ENCODE measurements at regions not wholly inside any gene's neighbourhood (a gene's known extent, or its start where the extent isn't known, plus 50 kb on each side); places are given as distances from the start of the nearest gene placed in this dataset.
A peak's percentile ranks its signal among the peaks of the same experiment; 100 is the strongest.

DNA sequence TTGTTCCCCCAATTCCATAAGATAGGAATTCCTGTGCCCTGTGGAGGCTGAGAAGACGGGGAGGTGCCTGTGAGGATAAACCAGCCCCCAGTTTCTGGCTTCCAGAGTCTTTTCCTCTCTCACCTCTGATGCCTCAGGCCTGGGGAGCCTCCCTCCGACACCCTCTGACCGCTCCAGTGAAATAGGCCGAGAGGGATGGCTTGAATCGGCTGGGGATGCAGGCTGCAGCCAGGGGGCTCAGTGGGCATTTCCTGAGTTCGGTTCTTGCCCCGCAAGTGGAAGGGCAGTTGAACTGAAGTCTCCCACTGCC, 339.4 kb downstream of the SEC14L1 start:
- H3K4me1 ChIP-seq (ENCODE audit: control insufficient read depth in 1 of 2, extremely low read depth in 1 of 2, insufficient read depth in 2 of 2, low read length in 2 of 2), result peaks cover 22 to 91% of the 10 kb centered on the region in 2 experiments
- H3K4me1 Mint-ChIP-seq, result peaks cover 46 to 63% (median 60%) of the 10 kb centered on the region in 3 donors

DNA sequence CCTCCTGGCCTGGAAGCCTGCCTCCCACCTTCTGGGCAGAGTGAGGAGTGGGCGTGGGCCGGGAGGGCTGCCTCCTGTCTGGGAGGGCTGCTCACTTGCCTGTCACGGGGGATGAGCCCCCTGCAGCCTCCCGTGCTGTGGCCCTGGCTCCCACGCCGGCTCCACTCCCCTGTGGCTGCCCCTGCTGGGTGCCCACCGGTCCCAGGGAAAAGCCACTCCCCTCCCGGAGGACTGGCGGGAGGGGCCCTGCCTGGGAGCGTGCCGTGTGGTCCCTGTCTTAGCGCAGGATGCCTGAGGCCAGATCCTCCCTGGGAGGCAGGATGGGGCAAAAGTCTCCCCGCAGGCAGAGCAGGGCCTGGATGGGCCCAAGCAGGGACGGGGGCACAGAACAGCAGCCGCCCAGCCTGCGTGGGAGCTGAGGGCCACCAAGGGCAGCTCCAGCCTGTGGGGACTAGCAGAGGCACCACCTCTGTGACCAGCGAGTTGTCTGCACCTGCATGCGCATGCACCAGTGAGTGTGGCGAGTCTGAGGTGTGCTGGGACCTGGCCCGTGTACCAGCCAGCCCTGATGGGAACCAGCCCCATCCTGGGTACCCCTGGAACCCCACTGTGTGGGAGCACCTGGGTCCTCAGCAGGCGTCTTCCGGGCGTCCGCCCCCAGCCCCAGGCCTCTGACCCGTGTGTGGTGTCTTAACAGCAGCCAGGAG, 339.9 kb downstream of the SEC14L1 start:
- H3K27ac ChIP-seq (ENCODE audit: low read length), result no peak overlapping the region
- no peak overlapping the region for H3K27ac Mint-ChIP-seq
- POLR2A ChIA-PET, result no interaction called here
- H3K36me3 ChIP-seq (ENCODE audit: control insufficient read depth in 2 of 2, extremely low read depth in 1 of 2, insufficient read depth in 1 of 2, low read length in 1 of 2), result peaks cover 20 to 67% of the 10 kb centered on the region in 2 donors
- no peak overlapping the region for H3K4me3 ChIP-seq (ENCODE audit: control insufficient read depth in 1 of 2, extremely low read depth in 1 of 2, low read length in 1 of 2)
- no peaks in the 10 kb centered on the region for H3K27me3 ChIP-seq (replicated peaks in 1 of 2; ENCODE audit: control insufficient read depth in 2 of 2, extremely low read depth in 1 of 2, insufficient read depth in 2 of 2, low read length in 1 of 2)
- ATAC-seq (replicated peaks in 1 of 4) (no peak), DNase-seq (no peak)
- H3K36me3 Mint-ChIP-seq, result peaks cover 31% of the 10 kb centered on the region
- peaks cover 18 to 89% of the 10 kb centered on the region in 2 experiments for H3K4me1 ChIP-seq (ENCODE audit: control insufficient read depth in 1 of 2, extremely low read depth in 1 of 2, insufficient read depth in 2 of 2, low read length in 2 of 2)
- no peaks in the 10 kb centered on the region for H3K9me3 Mint-ChIP-seq
- WGBS (ENCODE audit: insufficient coverage), result 80% methylated on average over 20 of the region's 25 CpGs
- peaks cover 40 to 57% (median 55%) of the 10 kb centered on the region in 3 donors for H3K4me1 Mint-ChIP-seq
- CTCF ChIA-PET, result no interaction called here
- H3K27me3 Mint-ChIP-seq, result no peaks in the 10 kb centered on the region
- H3K9me3 ChIP-seq, result no peaks in the 10 kb centered on the region
- H3K4me3 Mint-ChIP-seq, result no peak overlapping the region

More for the DNA sequence above, 339.4 kb downstream of the SEC14L1 start:
- H3K27ac Mint-ChIP-seq, result peak overlapping the region in 1 of 2 donors; percentile 77
- no peak for DNase-seq
- CTCF ChIA-PET, result no interaction called here
- no peak overlapping the region for H3K27ac ChIP-seq (ENCODE audit: low read length)
- no peaks in the 10 kb centered on the region for H3K9me3 ChIP-seq
- H3K27me3 Mint-ChIP-seq, result no peaks in the 10 kb centered on the region
- ATAC-seq (replicated peaks in 1 of 4), result no peak
- H3K4me3 Mint-ChIP-seq, result no peak overlapping the region
- POLR2A ChIA-PET, result no interaction called here
- WGBS (ENCODE audit: insufficient coverage), result 100% methylated on average over 3 of the region's 7 CpGs
- no peak overlapping the region for H3K4me3 ChIP-seq (ENCODE audit: control insufficient read depth in 1 of 2, extremely low read depth in 1 of 2, low read length in 1 of 2)
- H3K9me3 Mint-ChIP-seq, result no peaks in the 10 kb centered on the region
- H3K36me3 Mint-ChIP-seq, result peaks cover 34% of the 10 kb centered on the region
- H3K27me3 ChIP-seq (replicated peaks in 1 of 2; ENCODE audit: control insufficient read depth in 2 of 2, extremely low read depth in 1 of 2, insufficient read depth in 2 of 2, low read length in 1 of 2), result no peaks in the 10 kb centered on the region
- H3K36me3 ChIP-seq (ENCODE audit: control insufficient read depth in 2 of 2, extremely low read depth in 1 of 2, insufficient read depth in 1 of 2, low read length in 1 of 2), result peaks cover 20 to 65% of the 10 kb centered on the region in 2 donors

DNA sequence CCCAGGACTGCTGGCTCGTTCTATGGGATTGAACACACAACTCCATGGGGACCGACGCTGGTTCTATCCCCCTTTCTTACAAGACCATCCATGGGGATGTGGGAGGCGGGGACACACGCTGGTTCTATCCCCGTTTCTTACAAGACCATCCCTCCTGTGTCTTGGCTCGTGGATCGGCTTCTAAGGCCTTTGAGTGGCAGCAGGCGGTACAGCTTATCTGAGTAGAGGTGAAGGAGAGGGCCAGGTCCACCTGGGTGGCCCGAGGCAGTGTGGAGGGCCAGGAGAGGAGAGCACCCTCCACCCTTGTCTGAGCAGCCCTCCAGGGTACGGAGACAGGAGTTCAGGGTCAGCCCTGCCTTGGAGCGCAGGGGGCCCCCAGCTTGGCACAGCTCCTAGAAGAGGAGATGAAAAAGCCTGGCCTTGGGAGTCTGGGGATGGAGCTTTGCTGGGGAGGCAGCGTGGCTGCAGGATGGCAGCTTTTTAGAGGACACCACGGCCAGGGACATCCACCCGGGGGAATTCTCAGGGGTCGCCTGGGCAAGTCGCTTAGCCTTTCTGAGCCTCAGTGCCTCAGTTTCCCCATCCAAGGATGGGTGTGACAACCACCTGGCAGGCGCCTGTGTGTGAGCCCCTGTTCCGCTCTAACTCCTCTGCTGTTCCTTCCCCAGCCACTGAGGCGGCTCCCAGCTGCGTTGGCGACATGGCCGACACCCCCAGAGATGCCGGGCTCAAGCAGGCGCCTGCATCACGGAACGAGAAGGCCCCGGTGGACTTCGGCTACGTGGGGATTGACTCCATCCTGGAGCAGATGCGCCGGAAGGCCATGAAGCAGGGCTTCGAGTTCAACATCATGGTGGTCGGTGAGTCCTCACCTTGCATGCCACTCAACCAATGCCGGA, 341.0 kb downstream of the SEC14L1 start:
- ATAC-seq (replicated peaks in 1 of 4), result no peak
- ChIA-PET POLR2A (no interaction called here), CTCF (no interaction called here)
- Mint-ChIP-seq H3K36me3 (peaks cover 37% of the 10 kb centered on the region), H3K27me3 (no peaks in the 10 kb centered on the region), H3K9me3 (no peaks in the 10 kb centered on the region), H3K27ac (peak overlapping the region; percentile 74 to 81), H3K4me1 (peaks cover 39 to 49% (median 47%) of the 10 kb centered on the region in 3 donors), H3K4me3 (peak overlapping the region in 1 of 3 donors; percentile 7)
- H3K27ac ChIP-seq (ENCODE audit: low read length), result no peak overlapping the region
- whole genome bisulfite sequencing (ENCODE audit: insufficient coverage), result 98% methylated on average over 23 of the region's 35 CpGs
- H3K4me3 ChIP-seq (ENCODE audit: control insufficient read depth in 1 of 2, extremely low read depth in 1 of 2, low read length in 1 of 2), result no peak overlapping the region
- H3K4me1 ChIP-seq (ENCODE audit: control insufficient read depth in 1 of 2, extremely low read depth in 1 of 2, insufficient read depth in 2 of 2, low read length in 2 of 2), result peaks cover 11 to 89% of the 10 kb centered on the region in 2 experiments
- no peaks in the 10 kb centered on the region for H3K9me3 ChIP-seq
- H3K36me3 ChIP-seq (ENCODE audit: control insufficient read depth in 2 of 2, extremely low read depth in 1 of 2, insufficient read depth in 1 of 2, low read length in 1 of 2), result peaks cover 20 to 66% of the 10 kb centered on the region in 2 donors
- DNase-seq, result no peak
- H3K27me3 ChIP-seq (replicated peaks in 1 of 2; ENCODE audit: control insufficient read depth in 2 of 2, extremely low read depth in 1 of 2, insufficient read depth in 2 of 2, low read length in 1 of 2), result no peaks in the 10 kb centered on the region

DNA sequence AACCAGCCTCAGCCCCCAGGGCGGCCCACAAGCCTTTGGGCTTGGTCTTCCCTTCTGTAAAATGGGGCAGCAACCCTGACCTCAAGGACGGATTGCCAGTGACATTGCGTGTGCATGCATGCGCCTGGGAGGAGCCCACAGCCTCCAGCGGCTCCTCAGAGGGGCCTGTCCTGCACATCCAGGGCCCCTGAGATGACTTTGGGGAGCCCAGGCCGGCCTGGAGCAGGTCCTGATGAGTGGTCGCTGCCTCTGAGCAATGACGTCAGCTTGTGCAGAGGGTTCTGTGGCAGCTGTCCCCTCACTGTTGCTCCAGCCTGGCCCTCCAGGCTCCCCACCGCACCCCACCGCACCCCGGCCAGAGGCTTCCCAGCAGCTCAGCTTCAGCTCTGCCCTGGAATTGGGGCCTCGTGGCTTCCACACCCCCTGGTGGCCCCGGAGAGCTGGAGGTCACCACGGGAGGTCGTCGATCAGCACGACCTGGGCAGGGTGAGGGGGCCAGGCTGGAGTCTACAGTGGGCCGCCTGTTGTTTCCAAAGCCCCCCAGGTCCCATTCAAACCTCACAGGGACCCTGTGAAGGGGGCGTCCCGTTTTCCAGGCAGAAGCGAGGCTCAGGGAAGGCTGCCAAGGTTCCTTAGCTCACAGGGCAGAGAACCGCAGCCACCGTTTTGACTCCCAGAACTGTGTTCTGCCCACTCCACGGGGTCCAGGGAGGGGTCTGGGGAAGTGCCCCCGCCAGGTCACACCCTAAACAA, 341.8 kb downstream of the SEC14L1 start:
- no peaks in the 10 kb centered on the region for H3K27me3 Mint-ChIP-seq
- Histone ChIP-seq H3K27ac (ENCODE audit: low read length) (no peak overlapping the region), H3K36me3 (ENCODE audit: control insufficient read depth in 2 of 2, extremely low read depth in 1 of 2, insufficient read depth in 1 of 2, low read length in 1 of 2) (peaks cover 25 to 70% of the 10 kb centered on the region in 2 donors), H3K4me3 (ENCODE audit: control insufficient read depth in 1 of 2, extremely low read depth in 1 of 2, low read length in 1 of 2) (no peak overlapping the region), H3K9me3 (no peaks in the 10 kb centered on the region), H3K27me3 (replicated peaks in 1 of 2; ENCODE audit: control insufficient read depth in 2 of 2, extremely low read depth in 1 of 2, insufficient read depth in 2 of 2, low read length in 1 of 2) (no peaks in the 10 kb centered on the region), H3K4me1 (ENCODE audit: control insufficient read depth in 1 of 2, extremely low read depth in 1 of 2, insufficient read depth in 2 of 2, low read length in 2 of 2) (peaks cover 8 to 89% of the 10 kb centered on the region in 2 experiments)
- H3K9me3 Mint-ChIP-seq, result no peaks in the 10 kb centered on the region
- peaks cover 31 to 43% (median 39%) of the 10 kb centered on the region in 3 donors for H3K4me1 Mint-ChIP-seq
- 93% methylated on average over 19 of the region's 25 CpGs for WGBS (ENCODE audit: insufficient coverage)
- DNase-seq (no peak), ATAC-seq (replicated peaks in 1 of 4) (no peak)
- ChIA-PET POLR2A (no interaction called here), CTCF (no interaction called here)
- peak overlapping the region in 1 of 2 donors; percentile 58 for H3K27ac Mint-ChIP-seq
- no peak overlapping the region for H3K4me3 Mint-ChIP-seq
- peaks cover 29% of the 10 kb centered on the region for H3K36me3 Mint-ChIP-seq

DNA sequence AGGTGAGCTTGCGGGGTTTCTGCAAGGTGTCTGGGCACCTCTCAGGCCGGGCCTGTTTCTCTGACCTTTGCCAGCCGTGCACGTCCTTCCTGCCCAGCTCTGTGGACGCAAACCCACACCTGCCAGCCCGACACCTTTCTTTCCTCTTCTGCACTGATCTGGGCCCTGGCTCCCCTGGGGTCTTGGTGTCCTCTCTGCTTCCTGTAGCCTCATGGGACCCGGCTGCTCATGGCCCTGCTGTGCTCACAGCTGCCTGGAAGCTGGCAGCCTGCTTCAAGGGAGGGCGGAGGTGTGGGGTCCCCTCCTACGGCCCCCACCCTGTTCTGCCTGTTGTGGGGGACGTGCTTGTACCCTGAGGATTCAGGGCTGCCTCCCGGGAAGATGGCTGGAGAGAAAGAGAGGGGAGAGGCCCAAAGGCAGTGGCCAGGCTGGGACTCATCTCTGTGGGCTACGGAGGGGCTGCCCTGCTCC, 342.4 kb downstream of the SEC14L1 start:
- DNase-seq (no peak), ATAC-seq (replicated peaks in 1 of 4) (no peak)
- Histone ChIP-seq H3K36me3 (ENCODE audit: control insufficient read depth in 2 of 2, extremely low read depth in 1 of 2, insufficient read depth in 1 of 2, low read length in 1 of 2) (peaks cover 25 to 76% of the 10 kb centered on the region in 2 donors), H3K4me1 (ENCODE audit: control insufficient read depth in 1 of 2, extremely low read depth in 1 of 2, insufficient read depth in 2 of 2, low read length in 2 of 2) (peaks cover 8 to 85% of the 10 kb centered on the region in 2 experiments), H3K27me3 (replicated peaks in 1 of 2; ENCODE audit: control insufficient read depth in 2 of 2, extremely low read depth in 1 of 2, insufficient read depth in 2 of 2, low read length in 1 of 2) (no peaks in the 10 kb centered on the region), H3K9me3 (no peaks in the 10 kb centered on the region), H3K4me3 (ENCODE audit: control insufficient read depth in 1 of 2, extremely low read depth in 1 of 2, low read length in 1 of 2) (no peak overlapping the region), H3K27ac (ENCODE audit: low read length) (no peak overlapping the region)
- peak overlapping the region; percentile 58 to 69 for H3K27ac Mint-ChIP-seq
- no peaks in the 10 kb centered on the region for H3K27me3 Mint-ChIP-seq
- peaks cover 27 to 40% (median 32%) of the 10 kb centered on the region in 3 donors for H3K4me1 Mint-ChIP-seq
- no peaks in the 10 kb centered on the region for H3K9me3 Mint-ChIP-seq
- POLR2A ChIA-PET, result no interaction called here
- CTCF ChIA-PET, result no interaction called here
- 97% methylated on average over 9 of the region's 12 CpGs for WGBS (ENCODE audit: insufficient coverage)
- peaks cover 30% of the 10 kb centered on the region for H3K36me3 Mint-ChIP-seq
- H3K4me3 Mint-ChIP-seq, result peak overlapping the region in 1 of 3 donors; percentile 45

DNA sequence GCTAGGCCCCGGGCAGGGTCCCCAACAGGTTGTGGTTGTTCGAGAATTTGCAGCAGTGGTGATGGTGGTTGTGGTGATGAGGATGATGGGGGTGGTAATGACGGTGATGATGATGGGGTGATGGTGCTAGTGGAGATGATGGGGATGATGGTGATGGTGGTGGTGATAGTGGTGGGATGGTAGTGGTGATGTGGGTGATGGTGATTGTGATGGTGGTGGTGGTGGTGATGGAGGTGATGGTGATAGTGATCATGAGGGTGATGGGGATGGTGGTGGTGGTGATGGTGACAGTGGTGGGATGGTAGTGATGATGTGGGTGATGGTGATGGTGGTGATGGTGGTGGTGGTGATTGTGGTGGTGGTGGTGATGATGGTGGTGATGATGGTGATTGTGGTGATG, 343.3 kb downstream of the SEC14L1 start:
- Histone ChIP-seq H3K4me1 (ENCODE audit: control insufficient read depth in 1 of 2, extremely low read depth in 1 of 2, insufficient read depth in 2 of 2, low read length in 2 of 2) (peaks cover 3 to 85% of the 10 kb centered on the region in 2 experiments), H3K27ac (ENCODE audit: low read length) (peak overlapping the region; percentile 12), H3K27me3 (replicated peaks in 1 of 2; ENCODE audit: control insufficient read depth in 2 of 2, extremely low read depth in 1 of 2, insufficient read depth in 2 of 2, low read length in 1 of 2) (no peaks in the 10 kb centered on the region), H3K4me3 (ENCODE audit: control insufficient read depth in 1 of 2, extremely low read depth in 1 of 2, low read length in 1 of 2) (no peak overlapping the region), H3K36me3 (ENCODE audit: control insufficient read depth in 2 of 2, extremely low read depth in 1 of 2, insufficient read depth in 1 of 2, low read length in 1 of 2) (peaks cover 25 to 85% of the 10 kb centered on the region in 2 donors), H3K9me3 (no peaks in the 10 kb centered on the region)
- H3K9me3 Mint-ChIP-seq, result no peaks in the 10 kb centered on the region
- H3K36me3 Mint-ChIP-seq, result peaks cover 33% of the 10 kb centered on the region
- ChIA-PET POLR2A (interaction anchor here in 1 of 2 donors (0.6 kb wide), 1 partner anchor 21 kb away, joined by 3 read pairs; no protein-coding TSS in a partner anchor), CTCF (no interaction called here)
- ATAC-seq (replicated peaks in 1 of 4) (peak in 1 of 4 experiments; percentile 22), DNase-seq (no peak)
- WGBS (ENCODE audit: insufficient coverage), result 86% methylated on average over 3 of the region's 3 CpGs
- H3K27ac Mint-ChIP-seq, result no peak overlapping the region
- H3K27me3 Mint-ChIP-seq, result no peaks in the 10 kb centered on the region
- H3K4me3 Mint-ChIP-seq, result no peak overlapping the region
- peaks cover 20 to 36% (median 24%) of the 10 kb centered on the region in 3 donors for H3K4me1 Mint-ChIP-seq
